Lung microvascular endothelial cell (primary cell): ENCODE measurements at regions not wholly inside any gene's neighbourhood (a gene's known extent, or its start where the extent isn't known, plus 50 kb on each side); places are given as distances from the start of the nearest gene placed in this dataset.

Source experiments
- DNase-seq, 2 donors: peaks; one replicate each; pipeline versions ENCODE4 v3.0.0 to v3.0.0-alpha.2; 2010; ENCODE audit warnings: low read depth in 2 of 2

DNA sequence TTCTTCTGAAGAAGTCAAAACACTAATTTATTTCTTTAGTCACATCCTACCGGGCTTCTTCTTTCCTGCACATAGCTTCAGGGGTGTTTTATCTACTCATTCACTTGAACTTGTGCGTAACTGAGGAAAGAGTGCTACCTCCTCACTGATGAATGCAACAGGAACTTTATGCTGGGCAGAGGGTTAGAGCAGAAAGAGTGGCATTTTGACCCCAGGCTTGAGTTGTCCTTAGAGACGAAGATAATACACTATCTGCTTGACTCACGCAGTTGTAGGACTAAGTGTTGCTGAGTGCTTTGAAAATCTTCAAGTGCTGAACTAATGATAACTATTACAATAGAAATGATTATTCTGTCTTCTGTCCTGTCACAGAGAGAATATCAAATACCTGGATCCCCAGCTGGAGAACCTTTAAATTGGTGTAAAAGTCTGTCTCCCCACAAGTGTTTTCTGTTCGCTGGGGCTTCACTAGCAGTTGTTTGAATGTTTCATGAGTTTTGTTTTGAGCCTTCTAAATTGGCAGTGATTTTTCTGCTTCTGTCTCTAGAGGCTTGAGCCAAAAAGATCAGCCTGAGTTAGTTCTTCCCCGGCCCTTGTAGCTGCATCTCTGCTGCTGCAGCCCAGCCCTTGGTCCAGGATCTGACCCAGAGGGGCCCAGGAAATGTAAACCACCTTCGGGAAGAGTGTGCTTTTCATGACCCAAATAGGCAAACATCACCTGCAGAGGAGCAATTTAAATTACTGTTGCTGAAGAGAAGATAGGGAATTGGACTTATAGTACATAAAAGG lies 86.3 kb upstream of the LGALSL start:
- no peak for DNase-seq

DNA sequence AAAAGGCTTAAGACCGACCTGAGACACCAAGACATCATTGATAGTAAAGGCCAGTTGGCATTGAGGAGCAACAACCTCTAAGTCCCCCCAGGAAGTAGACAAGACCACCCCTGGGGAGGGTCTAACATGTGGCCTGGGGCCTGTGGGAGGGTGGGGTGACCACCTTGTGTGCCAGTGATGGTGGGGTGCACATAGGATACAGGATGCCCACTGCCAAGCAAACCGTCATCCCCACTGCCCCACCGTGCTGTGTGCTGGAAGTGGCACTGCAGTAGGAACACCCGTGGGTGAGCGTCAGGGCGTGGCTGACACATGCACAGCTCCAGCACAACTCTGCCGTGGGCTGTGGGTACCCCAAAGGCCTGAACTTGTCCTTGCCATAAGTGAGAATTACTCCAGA lies 84.3 kb upstream of the LGALSL start:
- no peak for DNase-seq

DNA sequence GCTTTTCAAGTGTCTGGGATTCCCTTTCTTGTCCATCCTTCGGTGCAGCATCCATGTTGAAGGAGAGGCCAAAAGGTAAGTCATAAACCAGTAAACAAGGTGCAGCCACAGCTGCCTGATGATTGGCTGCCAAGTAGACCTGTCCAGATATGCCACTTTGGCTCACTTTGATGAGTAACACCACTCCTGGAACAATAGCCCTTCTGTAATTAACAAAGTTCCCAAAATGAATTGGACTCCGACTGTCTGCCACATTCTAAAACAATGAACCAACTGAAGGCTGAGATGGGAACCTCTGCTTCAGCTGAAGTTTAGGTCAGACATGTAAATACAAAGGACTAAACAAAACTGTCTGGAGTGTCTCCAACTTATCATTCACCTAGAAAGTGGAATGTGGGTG lies 82.2 kb upstream of the LGALSL start:
- no peak for DNase-seq

DNA sequence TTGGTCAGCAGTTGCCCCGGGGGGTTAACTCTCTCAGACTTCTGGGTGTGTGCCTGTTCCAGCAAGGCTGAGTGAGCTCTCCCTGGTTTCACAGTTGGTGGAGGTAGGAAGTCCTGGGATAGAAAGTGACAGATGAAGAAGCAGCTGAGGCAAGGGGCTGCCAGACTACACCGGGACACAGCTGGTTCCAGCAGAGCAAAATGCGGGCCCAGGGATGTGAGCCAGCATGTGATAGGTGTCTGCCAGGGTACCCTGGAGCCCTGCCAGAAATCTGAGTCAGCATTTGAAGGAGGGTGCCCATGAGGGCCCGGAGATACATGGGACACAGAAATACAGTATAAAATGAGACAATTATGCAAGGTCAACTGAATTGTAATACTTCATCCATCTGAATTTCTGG lies 79.3 kb upstream of the LGALSL start:
- DNase-seq = no peak

DNA sequence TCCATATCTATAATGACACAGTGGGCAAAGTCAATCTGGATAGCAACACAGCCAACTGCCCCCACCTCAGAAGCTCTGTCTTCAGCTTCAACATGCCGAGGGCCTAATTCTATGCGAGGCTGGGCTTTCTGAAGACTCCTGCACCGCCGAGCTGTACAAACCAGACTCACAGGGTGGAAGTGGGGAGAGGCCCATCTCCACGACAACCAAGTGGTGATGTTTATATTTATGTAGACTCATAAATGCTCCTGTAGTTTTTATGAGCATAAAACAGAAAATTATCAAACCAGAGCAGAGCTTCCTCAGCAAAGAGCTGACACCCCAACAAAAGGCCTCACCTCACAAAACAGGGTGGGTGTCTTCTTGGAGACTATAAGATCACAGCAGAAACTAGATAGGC lies 77.0 kb upstream of the LGALSL start:
- no peak for DNase-seq

DNA sequence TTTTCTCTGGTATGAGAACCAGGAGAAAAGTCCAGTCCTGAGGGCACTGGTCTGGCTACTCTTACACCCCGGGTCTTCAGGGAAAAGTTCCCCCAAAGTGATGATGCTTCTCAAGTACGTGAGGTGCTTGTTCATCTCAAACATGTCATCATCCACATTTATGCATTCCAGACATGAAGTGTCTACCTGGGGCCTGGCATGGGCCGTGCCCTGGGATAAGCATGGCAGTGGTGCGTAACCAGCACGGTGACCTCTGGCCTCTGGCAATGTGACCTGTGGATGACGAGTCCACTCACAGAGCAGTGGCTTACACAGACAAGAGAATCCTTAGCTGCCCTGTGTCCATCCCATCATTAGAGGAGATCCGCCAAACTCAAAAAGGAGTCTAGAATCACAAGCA lies 74.8 kb upstream of the LGALSL start:
- DNase-seq = no peak

DNA sequence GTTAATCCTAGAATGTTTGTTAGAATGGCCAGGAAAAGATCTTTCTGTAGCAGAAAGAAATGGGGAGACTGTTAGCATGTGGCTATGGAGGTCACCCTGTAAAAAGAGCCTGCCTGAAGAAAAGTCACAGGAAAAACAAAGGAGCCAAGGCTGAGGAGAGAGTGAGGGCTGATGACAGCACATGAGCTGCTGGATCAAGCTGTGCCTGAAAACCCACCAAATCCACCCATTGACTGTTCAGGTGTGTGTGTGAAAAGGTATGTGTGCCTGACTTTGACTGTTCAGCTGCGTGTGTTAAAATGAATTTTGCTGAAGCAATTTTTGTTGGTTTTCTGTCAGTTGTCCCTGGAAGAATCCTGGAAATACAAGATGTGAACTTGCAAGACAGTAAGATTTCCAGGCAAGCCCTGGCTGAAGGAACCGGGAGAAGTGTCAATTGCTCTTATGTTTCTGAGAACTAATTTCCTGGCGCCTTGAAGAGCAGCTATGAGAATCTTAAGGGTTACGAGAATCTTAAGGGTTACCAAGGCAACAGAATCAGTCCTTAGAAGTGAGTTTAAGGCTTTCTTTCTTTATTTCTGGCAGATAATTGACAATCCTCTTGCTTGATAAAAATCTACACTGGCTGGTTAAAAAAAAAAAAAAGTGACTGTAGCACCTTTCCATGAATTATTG lies 73.0 kb upstream of the LGALSL start:
- no peak for DNase-seq

DNA sequence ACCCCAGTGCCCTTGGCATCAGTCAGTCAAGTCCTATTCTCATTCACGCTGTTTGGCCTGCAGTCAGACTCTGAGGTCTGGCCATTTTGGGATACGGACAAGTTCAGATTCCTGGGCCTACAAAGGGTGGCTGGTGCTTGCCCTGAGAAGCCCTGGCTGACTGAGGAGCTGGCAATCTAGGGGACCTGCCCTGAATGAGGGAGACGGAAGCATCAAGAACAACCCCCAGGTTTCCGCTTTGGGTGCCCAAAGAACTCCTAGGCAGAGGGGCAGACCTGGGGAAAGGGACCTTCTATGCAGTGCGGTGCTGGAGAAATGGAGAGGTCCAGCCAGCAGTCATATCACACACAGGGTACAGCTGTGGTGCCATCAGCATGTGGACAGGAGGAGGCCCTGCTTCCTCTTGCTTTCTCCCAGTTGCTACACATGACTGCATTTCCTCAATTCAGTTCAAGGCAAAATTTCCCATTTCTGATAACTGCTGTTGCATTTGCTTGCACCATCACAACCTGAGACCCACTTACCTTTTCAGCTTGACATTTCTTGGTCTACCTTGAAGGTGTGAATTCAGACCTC lies 70.9 kb upstream of the LGALSL start:
- no peak for DNase-seq

DNA sequence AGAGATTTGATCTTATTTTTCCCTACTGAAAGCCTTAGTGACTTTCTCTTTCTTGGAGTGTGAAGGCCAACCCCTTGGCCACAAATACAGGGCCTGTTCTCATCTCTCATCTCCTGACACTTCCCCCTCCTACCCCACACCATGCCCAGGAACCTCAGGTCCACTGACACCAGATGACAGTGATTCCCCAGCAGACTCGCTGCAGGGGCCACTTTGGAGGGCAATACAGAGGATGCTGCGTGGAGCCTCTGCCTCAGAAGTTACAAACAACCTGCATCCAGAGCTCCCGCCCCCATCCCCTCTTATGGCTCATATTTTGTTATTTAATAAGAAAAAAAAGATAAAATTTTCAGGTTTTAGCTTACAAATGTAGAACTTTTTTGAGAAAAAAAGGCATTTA lies 70.1 kb upstream of the LGALSL start:
- no peak for DNase-seq

DNA sequence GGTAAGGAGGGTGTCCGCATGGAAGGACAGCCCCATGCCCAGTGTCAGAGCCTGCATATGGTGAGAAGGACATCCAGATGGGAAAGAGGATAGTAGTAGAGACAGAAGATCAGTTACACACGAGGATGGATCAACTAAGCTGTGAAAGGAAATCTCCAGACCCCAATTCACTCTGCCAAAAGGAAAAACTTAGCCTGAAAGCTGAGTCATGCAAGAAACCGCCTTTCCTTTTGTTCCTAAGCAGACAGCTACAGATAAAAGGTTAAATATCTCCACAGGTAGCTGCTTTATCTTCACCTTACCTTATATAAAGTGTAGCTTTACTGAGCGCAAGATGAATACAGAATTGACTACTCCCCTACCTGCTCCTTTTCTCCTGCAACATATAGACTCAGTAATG lies 67.3 kb upstream of the LGALSL start:
- no peak for DNase-seq

DNA sequence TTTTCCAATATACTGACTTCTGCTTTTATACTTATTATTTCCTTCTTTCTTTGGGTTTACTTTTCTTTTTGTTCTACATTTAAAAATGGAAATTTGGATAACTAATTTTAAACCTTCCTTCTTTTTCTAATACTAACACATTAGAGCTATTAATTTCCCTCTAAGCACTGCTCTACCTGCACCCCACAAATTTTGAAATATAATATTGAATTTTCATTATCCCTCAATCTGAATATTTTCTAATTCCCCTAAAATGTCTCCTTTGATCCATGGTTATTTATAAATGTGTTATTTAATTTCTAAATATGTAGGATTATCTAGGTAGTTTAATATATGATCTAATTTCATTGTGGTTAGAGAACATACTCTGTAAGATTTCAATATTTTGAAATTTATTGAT lies 63.4 kb upstream of the LGALSL start:
- no peak for DNase-seq

DNA sequence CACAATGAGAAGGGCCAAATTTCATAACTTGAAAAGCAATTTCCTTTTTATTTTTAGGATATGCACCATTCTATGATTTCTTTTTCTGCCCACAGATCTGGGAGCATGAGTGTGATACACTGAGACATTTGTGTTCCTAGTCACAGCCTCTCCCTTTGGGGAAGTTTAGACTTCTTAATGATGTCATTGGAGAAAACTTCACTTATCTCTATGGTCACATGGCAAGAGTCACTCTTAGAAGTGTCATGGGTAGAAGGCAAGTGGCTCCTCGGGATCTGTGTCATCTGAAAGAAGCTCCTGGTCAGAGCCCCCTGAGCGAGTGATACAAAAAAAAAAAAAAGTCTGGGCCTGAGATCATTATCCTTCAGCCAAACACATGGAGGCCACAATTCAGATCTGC lies 62.5 kb upstream of the LGALSL start:
- no peak for DNase-seq

DNA sequence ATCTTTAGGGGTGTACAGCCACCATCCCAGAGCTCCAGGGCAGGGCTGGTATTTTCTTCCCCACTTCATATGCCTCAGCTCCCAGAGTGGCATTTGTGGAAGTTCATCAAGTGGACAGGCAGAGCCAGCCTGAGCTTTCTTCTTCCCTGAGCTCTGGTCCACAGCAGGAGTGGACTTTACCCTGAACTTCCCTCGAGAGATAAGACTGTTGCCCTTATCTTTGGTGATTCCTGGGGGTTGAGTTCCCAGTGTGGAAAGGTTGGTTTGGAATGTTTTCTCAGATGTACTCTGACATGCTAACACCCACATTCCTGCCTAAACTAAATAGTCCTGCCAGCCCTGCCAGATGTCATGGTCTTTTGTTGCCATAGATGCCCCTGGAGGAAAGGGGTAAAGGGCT lies 62.0 kb upstream of the LGALSL start:
- no peak for DNase-seq

DNA sequence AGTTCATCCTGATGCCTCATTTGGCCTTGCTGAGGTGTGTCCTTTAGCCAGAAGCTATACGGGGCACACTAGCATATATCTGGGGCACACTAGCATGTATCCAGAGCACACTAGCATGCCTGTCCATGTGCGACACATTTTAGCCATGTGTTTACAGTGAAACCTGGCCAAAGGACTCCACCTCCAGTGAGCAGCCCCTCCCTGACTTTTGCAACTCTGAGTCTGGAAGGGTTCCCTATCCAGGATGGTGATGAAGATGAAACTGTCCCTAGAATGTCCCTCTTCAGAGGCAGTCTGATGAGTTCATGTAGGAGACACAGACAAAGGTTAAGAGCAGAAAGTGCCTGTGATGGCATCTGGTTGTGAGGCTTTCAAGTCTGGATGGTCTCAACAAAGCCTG lies 61.4 kb upstream of the LGALSL start:
- no peak for DNase-seq

DNA sequence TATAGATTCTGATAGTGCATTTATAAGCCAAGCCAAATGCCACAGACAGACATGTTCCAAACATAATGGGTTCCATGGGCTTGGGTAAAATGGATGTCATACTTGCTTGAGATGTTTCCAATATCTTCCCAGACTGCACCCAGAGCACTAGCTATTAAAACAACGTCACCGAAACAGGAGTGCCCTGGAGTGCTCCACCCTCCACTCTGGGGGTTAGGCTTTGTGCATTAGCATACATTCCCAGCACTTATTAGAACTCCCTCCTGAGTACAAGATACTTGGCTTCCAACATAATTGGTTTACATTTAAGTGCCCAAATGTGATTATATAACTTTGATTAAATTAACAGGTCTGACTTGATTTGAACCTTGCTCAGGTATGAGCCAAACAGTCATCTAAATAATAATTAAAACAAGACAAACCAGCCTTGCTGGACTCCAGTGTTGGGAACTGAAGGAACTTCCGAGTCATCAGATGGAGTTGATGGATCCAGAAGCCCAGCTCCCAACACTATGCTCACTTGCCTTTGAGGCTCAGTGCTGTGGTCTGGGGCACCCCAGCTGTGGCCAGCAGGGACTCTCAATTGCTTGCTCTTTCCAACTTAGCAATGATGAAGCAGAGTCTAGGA lies 60.5 kb upstream of the LGALSL start:
- DNase-seq = no peak

DNA sequence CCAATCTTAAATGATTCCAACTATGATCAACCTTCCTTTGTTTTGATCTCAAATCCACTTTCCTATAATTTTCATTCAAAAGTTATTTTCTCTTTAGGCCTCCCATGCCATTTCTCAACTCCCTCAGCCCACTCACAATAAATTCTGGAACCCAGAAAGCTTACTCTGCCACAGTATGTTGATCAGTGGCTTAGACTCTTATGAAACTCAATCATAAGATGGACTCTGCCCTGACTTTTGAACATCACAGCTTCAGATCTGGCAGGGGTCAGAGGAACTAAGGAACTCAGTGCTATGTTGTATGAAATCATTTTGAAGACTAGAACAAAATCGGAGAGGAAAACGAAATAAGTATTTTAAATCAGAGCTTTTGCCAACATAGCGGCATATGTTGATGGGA lies 59.8 kb upstream of the LGALSL start:
- DNase-seq = no peak

DNA sequence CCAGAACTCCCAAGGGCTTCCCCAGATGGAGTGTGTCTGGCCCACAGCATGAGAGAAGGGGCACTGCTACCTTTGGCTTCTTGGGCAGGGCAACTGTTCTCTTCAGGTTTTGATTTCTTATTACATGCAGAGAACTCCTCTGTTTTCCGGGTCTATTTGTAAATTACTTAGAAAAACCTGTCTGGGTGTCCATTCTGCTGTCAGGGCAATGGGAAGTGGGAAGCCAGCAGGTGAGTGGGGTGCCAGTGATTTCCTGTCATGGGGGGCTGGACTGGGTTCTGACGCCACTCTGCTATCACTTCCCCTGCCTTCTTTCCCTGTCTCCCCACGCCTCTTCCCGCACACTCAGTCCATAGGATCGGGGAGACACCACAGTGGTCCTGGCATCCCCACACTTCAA lies 58.0 kb upstream of the LGALSL start:
- DNase-seq = no peak

DNA sequence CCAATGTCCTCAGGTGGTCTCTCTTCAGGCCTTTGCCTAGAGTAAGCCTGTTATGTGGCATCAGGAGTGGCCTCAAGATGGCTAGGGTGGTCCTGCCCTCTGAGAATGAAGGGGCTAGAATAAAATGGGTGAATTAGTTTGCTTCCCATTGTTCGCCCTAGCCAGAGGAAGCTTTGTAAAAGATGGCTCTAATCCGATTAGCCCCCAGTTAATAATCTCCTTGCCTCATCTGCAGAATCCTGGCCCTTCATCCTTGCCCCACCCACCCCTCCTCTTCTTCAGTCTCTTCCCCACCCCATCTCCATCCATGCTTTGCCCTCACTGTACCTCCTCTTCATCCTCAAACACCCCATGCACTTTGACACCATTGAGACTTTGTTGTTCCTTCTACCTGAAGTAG lies 57.4 kb upstream of the LGALSL start:
- DNase-seq = no peak

DNA sequence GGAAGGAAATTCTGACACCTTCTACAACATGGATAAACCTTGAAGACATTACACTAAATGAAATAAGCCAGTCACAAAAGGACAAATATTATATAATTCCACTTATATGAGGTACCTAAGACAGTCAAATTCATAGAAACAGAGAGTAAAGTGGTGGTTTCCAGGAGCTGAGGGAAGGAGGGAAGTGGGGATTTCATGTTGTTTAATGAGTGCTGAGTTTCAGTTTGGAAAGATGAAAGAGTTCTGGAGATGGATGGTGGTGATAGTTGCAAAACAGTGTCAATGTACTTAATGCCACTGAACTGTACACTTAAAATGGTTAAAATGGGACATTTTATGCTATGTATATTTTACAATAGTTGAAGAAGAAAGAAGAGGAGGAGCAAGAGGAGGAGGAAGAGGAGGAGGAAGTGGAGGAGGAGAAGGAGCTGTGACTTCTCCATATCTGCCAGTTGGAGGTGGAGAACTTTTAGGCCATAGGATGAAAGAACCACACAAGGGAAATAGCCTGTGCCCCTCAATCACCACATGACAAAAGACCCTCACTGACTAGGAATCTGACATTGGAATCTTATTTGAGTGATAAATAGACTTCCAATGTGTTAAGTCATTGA lies 55.3 kb upstream of the LGALSL start:
- no peak for DNase-seq

DNA sequence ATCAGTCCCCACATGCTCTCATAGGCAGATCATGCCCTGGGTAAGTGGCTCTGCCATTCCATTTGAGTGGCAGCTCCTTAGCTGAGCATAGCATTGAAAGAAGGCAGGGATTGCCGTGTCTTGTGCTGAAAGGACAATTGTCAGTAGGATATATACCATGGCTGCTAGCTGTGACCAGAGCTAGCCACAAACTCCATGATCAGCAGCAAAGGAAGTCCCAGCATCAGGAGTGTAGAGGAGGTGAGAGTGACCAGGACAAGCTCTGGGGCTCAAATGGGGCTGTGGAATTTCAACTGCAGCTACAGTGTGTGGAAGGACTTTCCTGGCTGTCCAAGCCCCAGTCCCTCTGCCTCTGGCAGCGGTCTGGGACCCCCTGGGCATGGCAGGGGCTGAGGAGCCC lies 54.4 kb upstream of the LGALSL start:
- DNase-seq = no peak

DNA sequence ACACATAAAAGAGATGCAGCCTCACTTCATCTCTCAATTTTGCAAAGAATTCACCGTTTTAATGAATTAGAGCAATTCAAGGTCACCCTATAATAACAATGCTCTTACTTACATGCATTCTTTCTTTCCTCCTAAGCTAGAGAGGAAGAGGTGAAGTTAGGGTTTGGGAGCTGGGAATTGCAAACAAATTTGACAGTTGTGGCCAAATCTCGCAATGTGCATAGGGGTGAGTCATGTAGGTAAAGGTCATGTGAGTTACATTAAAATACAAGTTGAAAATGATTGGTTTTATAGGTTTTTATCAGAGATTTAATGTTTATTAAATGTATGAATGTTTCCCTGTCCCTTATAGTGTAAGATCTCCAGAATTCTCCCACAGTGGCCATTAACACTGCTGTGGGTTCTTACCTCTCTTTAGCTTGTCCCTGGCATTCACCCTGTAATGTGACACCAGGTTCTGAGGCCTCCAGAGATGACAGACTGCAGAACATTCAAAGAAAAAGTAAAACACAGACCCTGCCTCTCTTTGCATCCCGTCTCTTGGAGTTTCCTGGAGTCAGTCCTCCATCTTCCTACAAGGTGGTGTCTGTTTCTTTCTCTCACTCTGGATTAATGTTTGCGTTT lies 53.7 kb upstream of the LGALSL start:
- no peak for DNase-seq
